HepG2 (cell line): ENCODE measurements at regions not wholly inside any gene's neighbourhood (a gene's known extent, or its start where the extent isn't known, plus 50 kb on each side); places are given as distances from the start of the nearest gene placed in this dataset.
A peak's percentile ranks its signal among the peaks of the same experiment; 100 is the strongest.

Experiments
- ATAC-seq: fragments of 200-7000 bp; cut with Tn5 transposase; 3 replicates; pipeline ENCODE4 v1.9.1; 2020; ENCODE audit warnings: mild to moderate bottlenecking, moderate library complexity
- BruUV-seq: library from RNA; stranded (reverse); fragments of 400-500 nt; replicated peaks from 2 replicates; lab custom pipeline; 2021; lab: Mats Ljungman, UMichigan
- CTCF ChIA-PET: fragments of 300-600 bp; formaldehyde crosslinking; extraction: SDS; loops from one replicate; lab custom pipeline; 2021; ENCODE audit warnings: low total read pairs, inconsistent platforms, low intra/inter-chr PET ratio; lab: Yijun Ruan, JAX
- POLR2A ChIA-PET: fragments of 350-600 bp; sonication (Branson Sonifier 250); formaldehyde crosslinking; loops from one replicate; lab custom pipeline; 2020; ENCODE audit warnings: antibody characterized with exemption, inconsistent platforms; lab: Yijun Ruan, JAX
- DNase-seq: peaks from one replicate; pipeline ENCODE4 v3.0.0-alpha.2; 2015; ENCODE audit warnings: low spot score
- FAIRE-seq: peaks from 3 replicates; lab custom pipeline; 2011; peaks lifted over from hg19 to GRCh38; lab: Jason Lieb, UNC
- H2AFZ ChIP-seq: one replicate; pipeline ENCODE4 v1.6.1; 2011; ENCODE audit warnings: low read length, inconsistent platforms
- H3K27ac ChIP-seq: fragments of 300-600 bp; 3 replicates; pipeline ENCODE4 v1.8.0; 2011; ENCODE audit warnings: mixed run types, mild to moderate bottlenecking, mixed read lengths, low read length, inconsistent platforms; ENCODE audit not compliant: insufficient read depth; ENCODE audit errors: extremely low read length
- H3K27me3 ChIP-seq, 2 experiments: fragments of 200-600 bp in 1 of 2; 2 replicates in 1 of 2; 3 replicates in 1 of 2; pipeline versions ENCODE4 v1.6.0 to v1.8.0; 2011; ENCODE audit warnings: low read length in 2 of 2, mild to moderate bottlenecking in 2 of 2, moderate library complexity in 2 of 2, inconsistent platforms in 1 of 2; ENCODE audit not compliant: insufficient read depth in 2 of 2, control insufficient read depth in 1 of 2
- H3K36me3 ChIP-seq, 2 experiments: fragments of 200-600 bp in 1 of 2; replicated peaks in 1 of 2; 2 replicates in 1 of 2; 3 replicates in 1 of 2; pipeline versions ENCODE4 v1.5.1 to v1.8.0; 2011; ENCODE audit warnings: low read length in 2 of 2, inconsistent platforms in 1 of 2; ENCODE audit not compliant: insufficient read depth in 2 of 2, control insufficient read depth in 1 of 2
- H3K4me1 ChIP-seq: 2 replicates; pipeline ENCODE4 v1.5.1; 2012; ENCODE audit warnings: low read length, inconsistent platforms; ENCODE audit not compliant: insufficient read depth
- H3K4me2 ChIP-seq: 2 replicates; pipeline ENCODE4 v1.6.0; 2011; ENCODE audit warnings: low read depth, low read length, inconsistent platforms
- H3K4me3 ChIP-seq, 3 experiments: fragments of 200-600 bp in 1 of 3; sonication (generic), shearing (Covaris generic) in 1 of 3; replicated peaks in 1 of 3; 2 replicates each; pipeline ENCODE4 v1.5.1; 2011 to 2016; ENCODE audit warnings: low read length in 3 of 3, inconsistent platforms in 2 of 3, low read depth in 2 of 3, mild to moderate bottlenecking in 2 of 3, control low read depth in 1 of 3, mixed read lengths in 1 of 3; ENCODE audit not compliant: insufficient read depth in 1 of 3
- H3K79me2 ChIP-seq: one replicate; pipeline ENCODE4 v1.6.1; 2011; ENCODE audit warnings: low read length, inconsistent platforms; ENCODE audit not compliant: insufficient read depth
- H3K9ac ChIP-seq: 2 replicates; pipeline ENCODE4 v1.6.0; 2011; ENCODE audit warnings: mild to moderate bottlenecking, low read depth, low read length, inconsistent platforms; ENCODE audit not compliant: insufficient read depth
- H3K9me3 ChIP-seq: 2 replicates; pipeline ENCODE4 v1.5.1; 2012; ENCODE audit warnings: mild to moderate bottlenecking, low read length
- H4K20me1 ChIP-seq: 2 replicates; pipeline ENCODE4 v1.6.0; 2011; ENCODE audit warnings: inconsistent platforms, mild to moderate bottlenecking, low read length, moderate library complexity; ENCODE audit not compliant: insufficient read depth
- BCL6 ChIP-seq: IDR thresholded peaks from 2 replicates; pipeline ENCODE4 v1.6.1; 2016; ENCODE audit warnings: missing genetic modification reagents, missing compliant biosample characterization
- GATAD1 ChIP-seq: IDR thresholded peaks from 2 replicates; pipeline ENCODE4 v1.6.1; 2016; ENCODE audit warnings: missing genetic modification reagents, missing compliant biosample characterization
- HIVEP1 ChIP-seq: sonication (generic); formaldehyde crosslinking; IDR thresholded peaks from 2 replicates; pipeline ENCODE4 v1.4.0; 2020; ENCODE audit warnings: mild to moderate bottlenecking, missing genetic modification reagents
- SETDB1 ChIP-seq: sonication (generic); formaldehyde crosslinking; IDR thresholded peaks from 2 replicates; pipeline ENCODE4 v1.5.1; 2020; ENCODE audit warnings: missing genetic modification reagents, mild to moderate bottlenecking, borderline replicate concordance
- SMC3 ChIP-seq: IDR thresholded peaks from 2 replicates; pipeline ENCODE4 v1.6.1; 2011; ENCODE audit warnings: low read length, improper control_type of control experiment
- STAG1 ChIP-seq: sonication (generic); formaldehyde crosslinking; IDR thresholded peaks from 2 replicates; pipeline ENCODE4 v1.4.0; 2020; ENCODE audit warnings: missing genetic modification reagents
- ZNF124 ChIP-seq: sonication (generic); formaldehyde crosslinking; IDR thresholded peaks from 2 replicates; pipeline ENCODE4 v1.4.0; 2020; ENCODE audit warnings: missing genetic modification reagents
- WGBS: methylation state at CpG from one replicate; pipeline ENCODE4 v1.1.6; 2017; ENCODE audit warnings: low lambda C conversion rate; 5-methylcytosine and 5-hydroxymethylcytosine counted together
- in situ Hi-C: cut with HindIII; loops from 2 replicates; pipeline ENCODE4 v1.10.0; 2017; ENCODE audit warnings: low pct_unique_long_range_greater_than_20kb; ENCODE audit not compliant: extremely low pct_ligation_motif_present
- intact Hi-C: fragments of 100-400 bp; cut with micrococcal nuclease; formaldehyde crosslinking; loops from one replicate; pipeline ENCODE4 v1.10.0; 2022; ENCODE audit not compliant: unreplicated experiment
- TF ChIP-seq, protein P1 (sequence below): sonication (generic); formaldehyde crosslinking; IDR thresholded peaks from 2 replicates; pipeline ENCODE4 v1.5.0; 2020; ENCODE audit warnings: mild to moderate bottlenecking, missing genetic modification reagents, moderate library complexity
- TF ChIP-seq, protein P2 (sequence below): sonication (generic); formaldehyde crosslinking; IDR thresholded peaks from 2 replicates; pipeline ENCODE4 v1.5.0; 2020; ENCODE audit warnings: missing genetic modification reagents

DNA sequence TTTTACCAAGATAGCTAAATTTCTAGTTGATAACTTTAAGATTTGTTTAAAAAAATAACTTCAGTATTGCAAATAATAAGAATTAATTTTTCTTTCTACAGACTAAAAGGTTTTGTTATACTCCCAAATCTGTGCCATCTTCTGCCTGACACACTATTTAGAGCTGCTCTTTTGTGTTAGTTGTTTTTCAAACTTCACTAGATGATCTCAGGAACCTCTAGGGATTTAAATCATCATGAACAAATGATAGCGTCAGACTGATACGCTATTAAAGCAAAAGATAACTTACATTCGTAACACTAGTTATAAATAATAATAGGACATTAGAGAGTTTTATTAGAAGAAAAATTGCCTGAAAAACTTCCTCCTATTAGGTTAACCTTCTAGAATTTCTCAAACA lies 243.1 kb upstream of the CXADR start (continued):
- TF ChIP-seq SETDB1 (CRISPR knock-in tag) = no peak
- TF ChIP-seq BCL6 = no peak

DNA sequence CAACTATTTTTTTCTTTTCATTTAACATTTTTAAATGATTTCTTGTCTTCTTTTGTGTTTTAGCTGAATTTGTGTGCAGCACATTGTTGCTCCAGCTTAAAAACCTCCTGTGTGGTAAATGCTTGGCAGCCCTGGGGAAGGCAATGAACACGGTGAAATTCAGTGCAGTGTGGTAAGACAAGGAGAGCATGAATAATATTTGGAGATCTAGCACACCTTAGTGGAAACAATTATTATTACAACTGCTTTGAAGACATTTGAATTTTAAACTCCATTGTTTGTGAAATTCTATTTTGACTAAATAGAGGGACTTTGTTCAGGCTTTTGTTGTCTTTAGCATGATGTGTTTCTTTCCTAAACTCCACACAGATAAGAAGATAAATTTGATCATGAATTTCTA lies 242.6 kb upstream of the CXADR start:
- no TSS peak for BruUV-seq
- Histone ChIP-seq H3K4me3 (no peak overlapping the region), H3K27me3 (no peaks in the 10 kb centered on the region), H3K36me3 (no peaks in the 10 kb centered on the region), H3K27ac (no peak overlapping the region), H3K9me3 (no peaks in the 10 kb centered on the region), H3K79me2 (no peaks in the 10 kb centered on the region), H2AFZ (no peak overlapping the region), H4K20me1 (no peaks in the 10 kb centered on the region), H3K4me2 (no peak overlapping the region), H3K9ac (no peak overlapping the region), H3K4me1 (no peaks in the 10 kb centered on the region)
- peak; percentile 68 for FAIRE-seq
- ChIA-PET CTCF (interaction anchor here (1.3 kb wide), 1 partner anchor 327 kb away, joined by 6 read pairs; no protein-coding TSS in a partner anchor), POLR2A (no interaction called here)
- TF ChIP-seq STAG1 (CRISPR knock-in tag) = peak; percentile 70
- TF ChIP-seq GATAD1 (CRISPR knock-in tag) = no peak
- TF ChIP-seq ZNF124 (CRISPR knock-in tag) = no peak
- TF ChIP-seq, protein P1, sequence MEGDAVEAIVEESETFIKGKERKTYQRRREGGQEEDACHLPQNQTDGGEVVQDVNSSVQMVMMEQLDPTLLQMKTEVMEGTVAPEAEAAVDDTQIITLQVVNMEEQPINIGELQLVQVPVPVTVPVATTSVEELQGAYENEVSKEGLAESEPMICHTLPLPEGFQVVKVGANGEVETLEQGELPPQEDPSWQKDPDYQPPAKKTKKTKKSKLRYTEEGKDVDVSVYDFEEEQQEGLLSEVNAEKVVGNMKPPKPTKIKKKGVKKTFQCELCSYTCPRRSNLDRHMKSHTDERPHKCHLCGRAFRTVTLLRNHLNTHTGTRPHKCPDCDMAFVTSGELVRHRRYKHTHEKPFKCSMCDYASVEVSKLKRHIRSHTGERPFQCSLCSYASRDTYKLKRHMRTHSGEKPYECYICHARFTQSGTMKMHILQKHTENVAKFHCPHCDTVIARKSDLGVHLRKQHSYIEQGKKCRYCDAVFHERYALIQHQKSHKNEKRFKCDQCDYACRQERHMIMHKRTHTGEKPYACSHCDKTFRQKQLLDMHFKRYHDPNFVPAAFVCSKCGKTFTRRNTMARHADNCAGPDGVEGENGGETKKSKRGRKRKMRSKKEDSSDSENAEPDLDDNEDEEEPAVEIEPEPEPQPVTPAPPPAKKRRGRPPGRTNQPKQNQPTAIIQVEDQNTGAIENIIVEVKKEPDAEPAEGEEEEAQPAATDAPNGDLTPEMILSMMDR (CRISPR knock-in tag) = peak; percentile 52
- 0 out of 2 replicates have a peak, but pooled peaks have one; percentile 24 for TF ChIP-seq SMC3
- no peak for TF ChIP-seq HIVEP1 (CRISPR knock-in tag)
- TF ChIP-seq, protein P2, sequence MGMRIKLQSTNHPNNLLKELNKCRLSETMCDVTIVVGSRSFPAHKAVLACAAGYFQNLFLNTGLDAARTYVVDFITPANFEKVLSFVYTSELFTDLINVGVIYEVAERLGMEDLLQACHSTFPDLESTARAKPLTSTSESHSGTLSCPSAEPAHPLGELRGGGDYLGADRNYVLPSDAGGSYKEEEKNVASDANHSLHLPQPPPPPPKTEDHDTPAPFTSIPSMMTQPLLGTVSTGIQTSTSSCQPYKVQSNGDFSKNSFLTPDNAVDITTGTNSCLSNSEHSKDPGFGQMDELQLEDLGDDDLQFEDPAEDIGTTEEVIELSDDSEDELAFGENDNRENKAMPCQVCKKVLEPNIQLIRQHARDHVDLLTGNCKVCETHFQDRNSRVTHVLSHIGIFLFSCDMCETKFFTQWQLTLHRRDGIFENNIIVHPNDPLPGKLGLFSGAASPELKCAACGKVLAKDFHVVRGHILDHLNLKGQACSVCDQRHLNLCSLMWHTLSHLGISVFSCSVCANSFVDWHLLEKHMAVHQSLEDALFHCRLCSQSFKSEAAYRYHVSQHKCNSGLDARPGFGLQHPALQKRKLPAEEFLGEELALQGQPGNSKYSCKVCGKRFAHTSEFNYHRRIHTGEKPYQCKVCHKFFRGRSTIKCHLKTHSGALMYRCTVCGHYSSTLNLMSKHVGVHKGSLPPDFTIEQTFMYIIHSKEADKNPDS = no peak
- intact Hi-C loops = loop anchor here (1.0 kb wide), 1 partner anchor 328 kb away; no protein-coding TSS in a partner anchor
- ATAC-seq = peak; percentile 80
- DNase-seq = peak; percentile 34
- in situ Hi-C loops = no loop called here
- 0% methylated on average over 1 of the region's 1 CpG for WGBS
